SH-SY5Y (cell line): ENCODE measurements at regions not wholly inside any gene's neighbourhood (a gene's known extent, or its start where the extent isn't known, plus 50 kb on each side); places are given as distances from the start of the nearest gene placed in this dataset.

Source experiments
- GATA2 ChIP-seq: IDR thresholded peaks from 2 replicates; pipeline ENCODE4 v1.6.1; 2011; ENCODE audit warnings: mild to moderate bottlenecking, low read depth, low read length
- GATA3 ChIP-seq: IDR thresholded peaks from 2 replicates; pipeline ENCODE4 v1.6.1; 2011; ENCODE audit warnings: low read depth, mild to moderate bottlenecking, low read length, moderate library complexity

- TF ChIP-seq GATA2, result no peak
- TF ChIP-seq GATA3, result no peak
These were observed 100.4 kb upstream of the ZNF644 start for GRCh38 chr1:91122106-91122717.
